HG03469 (cell line): ENCODE measurements at regions not wholly inside any gene's neighbourhood (a gene's known extent, or its start where the extent isn't known, plus 50 kb on each side); places are given as distances from the start of the nearest gene placed in this dataset.
"Not testable (repeated sequence)": the region's sequence is repeated elsewhere in the genome, so short reads cannot be mapped to it uniquely, and the experiment has no call there.

ENCODE experiments used
- ATAC-seq: cut with Tn5 transposase; IDR thresholded peaks from one replicate; pipeline ENCODE4 v1.9.1; 2021; ENCODE audit warnings: mild to moderate bottlenecking, moderate library complexity, moderate number of reproducible peaks; ENCODE audit not compliant: unreplicated experiment

GRCh38 chr5:99191206-99191745 lies 262.5 kb upstream of the CHD1 start:
- no peak for ATAC-seq

DNA sequence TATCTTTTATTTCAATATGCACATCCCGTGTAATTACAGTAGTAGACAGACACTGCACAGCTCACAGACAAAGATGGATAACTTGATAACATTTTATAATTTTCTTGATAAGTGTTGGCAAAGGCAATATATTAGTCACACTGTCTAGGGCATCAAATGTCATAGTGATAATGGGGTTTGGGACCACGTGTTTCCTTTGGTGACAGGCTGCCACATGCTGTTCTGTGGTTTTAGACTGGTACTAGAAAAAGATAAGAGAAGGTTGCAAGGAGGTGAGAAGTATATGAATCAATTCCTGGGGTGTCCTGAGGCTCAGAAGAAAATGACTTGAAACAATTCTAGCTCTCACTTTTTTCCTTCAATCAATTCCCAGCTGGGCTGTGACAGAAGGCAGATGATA lies 258.8 kb upstream of the CHD1 start:
- no peak for ATAC-seq

DNA sequence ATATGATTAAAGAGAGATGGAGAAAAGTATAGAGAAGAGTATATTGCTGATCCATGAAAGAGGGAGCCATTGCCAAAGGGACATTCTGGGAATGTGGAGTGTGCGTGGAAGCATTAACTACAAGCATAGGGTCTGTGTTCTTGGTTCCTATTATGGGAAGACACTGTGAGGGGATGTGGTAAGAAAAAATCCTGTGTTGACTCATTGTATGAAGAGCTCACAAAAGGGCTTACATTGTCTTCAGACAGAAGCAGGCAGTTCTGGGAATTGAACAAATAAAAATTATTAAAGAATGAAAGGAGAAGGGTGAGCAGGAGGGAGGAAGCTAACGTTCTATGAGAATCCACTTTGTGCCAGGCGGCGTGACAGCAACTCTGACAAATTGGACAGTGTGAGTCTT lies 250.4 kb upstream of the CHD1 start:
- no peak for ATAC-seq

DNA sequence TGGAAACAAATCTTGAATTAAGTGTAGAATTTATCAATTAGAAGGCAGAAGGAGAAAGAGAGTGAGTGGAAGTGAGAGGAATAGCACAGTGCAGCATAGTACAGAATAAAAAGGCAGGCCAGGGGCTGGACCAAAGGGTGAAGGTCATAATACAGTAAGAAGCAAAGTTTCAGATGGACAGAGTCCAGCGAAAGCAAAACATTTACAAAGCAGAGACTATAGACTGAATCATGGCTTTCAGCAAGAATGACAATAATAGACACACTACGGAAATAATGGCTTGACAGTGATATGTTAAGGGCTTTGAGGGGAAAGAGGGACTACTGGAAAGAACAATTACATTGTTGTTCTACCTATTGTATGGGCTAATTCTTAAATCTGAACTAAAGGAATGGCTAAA lies 249.0 kb upstream of the CHD1 start:
- no peak for ATAC-seq

- no peak for ATAC-seq
Observed at GRCh38 chr5:99176186-99176585, 247.4 kb upstream of the CHD1 start.

GRCh38 chr5:99169309-99169708 lies 240.5 kb upstream of the CHD1 start:
- no peak for ATAC-seq

- not testable (repeated sequence) for ATAC-seq
Observed at GRCh38 chr5:99161538-99161937, 232.7 kb upstream of the CHD1 start.

DNA sequence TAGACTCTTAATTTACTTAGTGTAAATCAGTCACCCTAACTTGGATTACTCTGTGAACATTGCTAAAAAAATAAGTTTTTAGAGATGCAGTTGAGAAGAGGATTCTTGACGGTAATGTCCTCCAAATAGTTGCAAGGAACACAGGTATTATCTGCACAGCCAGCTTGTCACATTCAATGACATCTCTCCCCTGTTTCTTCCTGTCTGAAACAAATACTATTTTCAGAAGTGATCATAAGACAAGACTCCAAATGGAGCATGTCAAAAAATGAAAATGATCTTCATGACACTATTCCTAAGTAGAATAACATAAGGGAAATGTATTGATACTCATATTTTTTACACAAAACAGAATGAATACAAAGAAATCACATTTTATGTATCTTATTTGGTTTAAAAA lies 227.9 kb upstream of the CHD1 start:
- ATAC-seq: no peak

DNA sequence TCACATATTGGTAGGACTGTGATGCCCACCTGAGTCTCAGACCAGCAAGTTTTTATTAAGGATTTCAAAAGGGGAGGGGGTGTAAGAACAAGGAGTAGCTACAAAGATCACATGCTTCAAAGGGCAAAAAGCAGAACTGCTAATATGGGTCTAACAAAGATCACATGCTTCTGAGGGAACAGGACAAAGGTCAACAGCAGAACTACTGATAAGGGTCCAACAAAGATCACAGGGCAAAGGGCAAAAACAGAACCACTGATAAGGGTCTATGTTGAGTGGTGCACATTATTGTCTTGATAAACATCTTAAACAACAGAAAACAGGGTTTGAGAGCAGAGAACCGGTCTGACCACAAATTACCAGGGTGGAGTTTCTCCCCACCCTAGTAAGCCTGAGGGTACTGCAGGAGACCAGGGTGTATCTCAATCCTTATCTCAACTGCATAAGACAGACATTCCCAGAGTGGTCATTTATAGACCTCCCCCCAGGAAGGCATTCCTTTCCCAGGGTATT lies 214.5 kb upstream of the CHD1 start:
- ATAC-seq: not testable (repeated sequence)

- ATAC-seq: no peak
Observed at GRCh38 chr5:99141534-99142128, 212.8 kb upstream of the CHD1 start.

DNA sequence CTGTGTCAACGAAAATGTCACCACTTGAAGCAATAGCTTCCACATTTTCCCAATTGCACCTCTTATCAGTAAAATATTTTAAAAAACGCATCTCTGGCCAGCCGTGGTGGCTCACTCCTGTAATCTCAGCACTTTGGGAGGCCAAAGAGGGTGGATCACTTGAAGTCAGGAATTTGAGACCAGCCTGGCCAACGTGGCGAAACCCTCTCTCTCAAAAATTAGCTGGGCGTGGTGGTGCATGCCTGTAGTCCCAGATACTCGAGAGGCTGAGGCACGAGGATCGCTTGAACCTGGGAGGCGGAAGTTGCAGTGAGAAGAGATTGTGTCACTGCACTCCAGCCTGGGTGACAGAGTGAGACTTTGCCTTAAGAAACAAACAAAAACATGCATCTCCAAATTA lies 210.1 kb upstream of the CHD1 start:
- ATAC-seq: no peak

- ATAC-seq: no peak
Observed at GRCh38 chr5:99133921-99134320, 205.1 kb upstream of the CHD1 start.

- ATAC-seq: no peak
Observed at GRCh38 chr5:99129768-99130501, 201.1 kb upstream of the CHD1 start.

GRCh38 chr5:99122976-99123375 lies 194.2 kb upstream of the CHD1 start:
- no peak for ATAC-seq

DNA sequence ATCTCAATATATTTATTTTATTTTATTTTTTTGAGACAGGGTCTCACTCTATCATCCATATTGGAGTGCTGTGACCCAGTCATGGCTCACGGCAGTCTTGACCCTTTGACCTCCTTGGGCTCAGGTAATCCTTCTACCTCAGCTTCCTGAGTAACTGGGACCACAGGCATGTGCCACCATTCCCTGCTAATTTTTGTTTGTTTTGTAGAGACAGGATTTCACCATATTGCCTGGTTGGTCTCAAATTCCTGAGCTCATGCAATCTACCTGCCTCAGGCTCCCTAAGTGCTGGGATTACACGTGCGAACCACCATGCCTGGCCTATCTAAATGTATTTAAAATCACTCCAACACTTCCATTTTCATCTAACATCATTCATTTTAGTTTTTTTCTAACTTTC lies 190.5 kb upstream of the CHD1 start:
- no peak for ATAC-seq

GRCh38 chr5:99116526-99116925 lies 187.7 kb upstream of the CHD1 start:
- ATAC-seq: no peak

GRCh38 chr5:99109894-99110293 lies 181.1 kb upstream of the CHD1 start:
- ATAC-seq: no peak

- ATAC-seq: no peak
Observed at GRCh38 chr5:99105216-99105615, 176.4 kb upstream of the CHD1 start.

- peak; percentile 40 for ATAC-seq
Observed at GRCh38 chr5:99104538-99105132, 175.8 kb upstream of the CHD1 start.

GRCh38 chr5:99102073-99102697 lies 173.4 kb upstream of the CHD1 start:
- no peak for ATAC-seq

GRCh38 chr5:99099691-99100090 lies 170.9 kb upstream of the CHD1 start:
- ATAC-seq: no peak
